Sigmoid colon (tissue), 4 donors: ENCODE measurements at regions not wholly inside any gene's neighbourhood (a gene's known extent, or its start where the extent isn't known, plus 50 kb on each side); places are given as distances from the start of the nearest gene placed in this dataset.

ENCODE experiments used
- CTCF ChIP-seq, 4 experiments: fragments of 450-650 bp in 3 of 4; fragments of 200-600 bp in 1 of 4; IDR thresholded peaks; one replicate each; pipeline ENCODE4 v1.5.1; 2016 to 2019; ENCODE audit warnings: antibody characterized with exemption in 4 of 4, mild to moderate bottlenecking in 3 of 4, moderate library complexity in 2 of 4
- EP300 ChIP-seq, 4 donors: sonication (generic); formaldehyde crosslinking; IDR thresholded peaks; one replicate each; pipeline ENCODE4 v1.6.1; 2017; ENCODE audit warnings: antibody characterized with exemption in 4 of 4
- POLR2AphosphoS5 ChIP-seq, 4 donors: sonication (generic); formaldehyde crosslinking; IDR thresholded peaks; one replicate each; pipeline ENCODE4 v1.6.1; 2017; ENCODE audit warnings: antibody characterized with exemption in 4 of 4

GRCh38 chr11:121953122-121953521 is 162.9 kb downstream of the BLID start:
- no peak for TF ChIP-seq CTCF (IDR thresholded peaks at IDR 0.05)
- TF ChIP-seq EP300 (IDR thresholded peaks at IDR 0.05) = no peak
- no peak for TF ChIP-seq POLR2AphosphoS5 (IDR thresholded peaks at IDR 0.05)
